ENCODE measurements at regions not wholly inside any gene's neighbourhood (a gene's known extent, or its start where the extent isn't known, plus 50 kb on each side); places are given as distances from the start of the nearest gene placed in this dataset.

DNA sequence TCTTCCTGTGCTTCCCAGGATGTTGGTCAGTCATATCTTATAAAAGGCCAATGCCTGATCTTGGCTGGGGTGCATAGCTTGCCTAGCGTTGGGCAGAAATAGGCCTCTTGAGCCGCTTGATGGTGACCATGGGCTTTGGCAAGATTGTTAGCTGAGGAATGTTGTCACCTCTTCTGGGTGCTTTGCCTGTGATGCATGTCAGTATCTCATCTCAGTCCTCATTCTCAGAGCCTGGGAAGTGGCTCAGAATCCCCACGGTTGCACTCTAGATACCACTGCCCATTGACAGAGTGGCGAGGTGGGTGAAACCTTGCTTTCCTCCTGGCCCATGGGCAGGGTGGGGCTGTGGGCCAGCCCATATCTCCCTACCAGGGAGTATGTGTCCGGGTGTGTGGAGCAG, 79.2 kb upstream of the MGAT5 start:
- DNase-seq (ENCODE audit: low read depth): no peak
- TF ChIP-seq CTCF (IDR thresholded peaks at IDR 0.05; ENCODE audit: insufficient read depth, low read depth, low read length, missing control alignments): no peak
- no peak overlapping the region for H3K4me3 ChIP-seq (ENCODE audit: low read depth, low read length)

DNA sequence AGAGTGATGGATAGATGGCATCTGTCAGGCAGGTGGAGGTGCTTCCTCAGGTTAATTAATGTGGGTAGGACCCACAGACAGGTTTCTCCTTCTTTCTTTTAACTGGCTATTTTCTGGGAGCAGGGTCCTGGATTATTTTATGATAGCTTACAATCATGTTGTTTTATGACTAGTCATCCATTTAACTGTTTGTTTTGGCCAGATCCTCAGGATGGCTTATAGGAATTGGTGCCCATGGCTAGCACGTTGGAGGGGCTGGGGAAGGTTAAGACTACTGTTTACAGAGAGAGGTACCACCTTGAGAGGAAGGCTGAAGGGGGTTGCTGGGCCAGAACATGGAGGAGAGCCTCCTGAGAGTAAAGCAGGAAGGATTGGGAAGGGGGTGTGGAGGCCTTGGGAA, 78.0 kb upstream of the MGAT5 start:
- no peak for TF ChIP-seq CTCF (IDR thresholded peaks at IDR 0.05; ENCODE audit: insufficient read depth, low read depth, low read length, missing control alignments)
- H3K4me3 ChIP-seq (ENCODE audit: low read depth, low read length): no peak overlapping the region
- no peak for DNase-seq (ENCODE audit: low read depth)

DNA sequence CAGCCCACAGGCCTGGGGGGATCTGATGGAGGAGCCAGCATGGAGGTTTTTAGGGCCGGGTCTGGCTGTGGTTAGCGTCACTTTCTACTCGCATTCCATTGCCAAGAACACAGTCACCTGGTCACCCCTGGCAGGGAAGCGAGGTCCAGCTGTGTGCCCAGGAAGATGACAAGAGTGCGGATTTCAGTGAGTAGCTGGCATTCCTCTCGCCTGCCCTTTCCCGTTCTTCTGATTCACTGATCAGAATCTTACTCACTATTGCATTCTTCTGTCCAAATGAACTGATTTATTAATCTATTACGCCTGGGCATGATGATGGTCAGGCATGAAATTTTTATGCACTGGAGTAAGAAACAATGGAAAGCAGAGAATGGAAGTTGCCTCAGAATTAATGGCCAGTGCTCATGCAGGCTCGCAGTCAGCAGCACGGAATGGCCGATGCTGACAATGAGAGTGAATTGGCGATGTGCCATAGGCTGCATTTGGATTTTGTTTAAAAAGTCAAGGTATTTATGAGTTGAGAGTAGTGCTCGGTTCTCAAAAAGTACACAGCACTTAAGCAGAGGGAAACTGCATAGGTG, 76.4 kb upstream of the MGAT5 start:
- DNase-seq (ENCODE audit: low read depth): no peak
- no peak for TF ChIP-seq CTCF (IDR thresholded peaks at IDR 0.05; ENCODE audit: insufficient read depth, low read depth, low read length, missing control alignments)
- no peak overlapping the region for H3K4me3 ChIP-seq (ENCODE audit: low read depth, low read length)

GRCh38 chr2:134178138-134178877, 75.6 kb upstream of the MGAT5 start:
- no peak for DNase-seq (ENCODE audit: low read depth)
- no peak overlapping the region for H3K4me3 ChIP-seq (ENCODE audit: low read depth, low read length)
- TF ChIP-seq CTCF (IDR thresholded peaks at IDR 0.05; ENCODE audit: insufficient read depth, low read depth, low read length, missing control alignments): no peak

GRCh38 chr2:134181219-134181618, 72.7 kb upstream of the MGAT5 start:
- no peak overlapping the region for H3K4me3 ChIP-seq (ENCODE audit: low read depth, low read length)
- TF ChIP-seq CTCF (IDR thresholded peaks at IDR 0.05; ENCODE audit: insufficient read depth, low read depth, low read length, missing control alignments): no peak
- DNase-seq (ENCODE audit: low read depth): peak; percentile 33

DNA sequence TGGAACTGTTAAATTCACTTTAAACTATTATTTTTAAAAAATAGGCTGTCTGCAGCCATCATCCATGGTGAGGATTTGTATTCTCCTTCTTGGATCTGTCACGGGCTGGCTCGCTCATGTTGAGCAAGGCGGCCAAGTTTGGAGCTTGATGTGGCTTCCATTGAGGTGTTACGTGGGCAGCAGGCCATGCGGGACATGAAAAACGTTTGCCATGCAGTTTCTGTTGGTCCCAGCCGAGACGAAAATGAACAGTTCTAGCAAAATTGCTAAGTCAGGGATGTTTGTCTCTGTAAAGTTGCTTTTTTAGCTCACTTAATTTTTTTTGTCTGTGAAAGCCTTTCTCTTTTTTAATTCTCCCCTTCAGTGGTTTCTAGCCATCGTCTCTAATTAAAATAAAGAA, 70.2 kb upstream of the MGAT5 start:
- DNase-seq (ENCODE audit: low read depth): no peak
- no peak for TF ChIP-seq CTCF (IDR thresholded peaks at IDR 0.05; ENCODE audit: insufficient read depth, low read depth, low read length, missing control alignments)
- H3K4me3 ChIP-seq (ENCODE audit: low read depth, low read length): no peak overlapping the region

DNA sequence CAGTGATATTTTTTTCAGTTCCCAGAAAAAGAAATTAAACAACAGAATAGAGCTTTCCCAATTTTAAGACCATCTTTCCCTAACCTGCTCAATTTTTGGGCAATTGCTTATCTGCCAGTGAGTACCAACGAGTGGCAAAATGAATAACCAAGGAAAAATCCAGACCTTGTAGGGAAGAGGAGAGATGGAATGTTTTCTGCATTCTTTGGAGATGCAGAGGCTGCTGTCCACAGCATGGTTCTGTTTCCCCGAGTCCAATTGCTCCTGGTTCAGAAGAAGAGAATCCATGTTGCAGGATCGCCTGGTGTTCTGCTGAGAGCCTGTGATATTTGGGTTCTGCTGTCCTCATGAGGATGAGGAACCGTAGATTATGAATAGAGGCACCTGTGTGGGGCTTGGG, 68.2 kb upstream of the MGAT5 start:
- no peak overlapping the region for H3K4me3 ChIP-seq (ENCODE audit: low read depth, low read length)
- no peak for DNase-seq (ENCODE audit: low read depth)
- no peak for TF ChIP-seq CTCF (IDR thresholded peaks at IDR 0.05; ENCODE audit: insufficient read depth, low read depth, low read length, missing control alignments)

Measured in GM12865 (cell line).